ENCODE measurements at regions not wholly inside any gene's neighbourhood (a gene's known extent, or its start where the extent isn't known, plus 50 kb on each side); places are given as distances from the start of the nearest gene placed in this dataset.
A peak's percentile ranks its signal among the peaks of the same experiment; 100 is the strongest.

DNA sequence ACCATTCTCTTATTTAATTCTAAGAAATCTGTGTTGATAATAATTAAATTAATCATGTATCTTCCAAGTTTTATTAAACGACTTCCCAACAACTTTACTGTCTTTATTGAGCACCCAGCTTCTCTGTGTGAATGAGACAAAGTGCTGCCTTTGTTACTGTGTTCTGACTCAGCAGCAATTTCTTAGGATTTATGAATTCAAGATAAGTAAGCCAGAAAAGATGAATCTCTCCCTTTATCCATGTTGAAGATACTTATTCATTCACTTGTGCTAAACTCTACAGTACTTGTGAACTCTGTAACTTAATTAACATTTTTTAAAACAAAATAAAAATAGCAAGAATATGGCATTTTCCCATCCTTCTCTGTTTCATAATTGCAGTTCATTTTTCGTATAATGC is 1403.3 kb upstream of the DDX18 start:
- H3K27me3 Mint-ChIP-seq (ENCODE audit: insufficient read depth, unreplicated experiment) = no peaks in the 10 kb centered on the region
- H3K9me3 Mint-ChIP-seq (ENCODE audit: unreplicated experiment) = peaks cover 38% of the 10 kb centered on the region
- H3K27ac Mint-ChIP-seq (ENCODE audit: low read depth, unreplicated experiment) = no peak overlapping the region
- TF ChIP-seq, protein P1, sequence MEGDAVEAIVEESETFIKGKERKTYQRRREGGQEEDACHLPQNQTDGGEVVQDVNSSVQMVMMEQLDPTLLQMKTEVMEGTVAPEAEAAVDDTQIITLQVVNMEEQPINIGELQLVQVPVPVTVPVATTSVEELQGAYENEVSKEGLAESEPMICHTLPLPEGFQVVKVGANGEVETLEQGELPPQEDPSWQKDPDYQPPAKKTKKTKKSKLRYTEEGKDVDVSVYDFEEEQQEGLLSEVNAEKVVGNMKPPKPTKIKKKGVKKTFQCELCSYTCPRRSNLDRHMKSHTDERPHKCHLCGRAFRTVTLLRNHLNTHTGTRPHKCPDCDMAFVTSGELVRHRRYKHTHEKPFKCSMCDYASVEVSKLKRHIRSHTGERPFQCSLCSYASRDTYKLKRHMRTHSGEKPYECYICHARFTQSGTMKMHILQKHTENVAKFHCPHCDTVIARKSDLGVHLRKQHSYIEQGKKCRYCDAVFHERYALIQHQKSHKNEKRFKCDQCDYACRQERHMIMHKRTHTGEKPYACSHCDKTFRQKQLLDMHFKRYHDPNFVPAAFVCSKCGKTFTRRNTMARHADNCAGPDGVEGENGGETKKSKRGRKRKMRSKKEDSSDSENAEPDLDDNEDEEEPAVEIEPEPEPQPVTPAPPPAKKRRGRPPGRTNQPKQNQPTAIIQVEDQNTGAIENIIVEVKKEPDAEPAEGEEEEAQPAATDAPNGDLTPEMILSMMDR (IDR thresholded peaks at IDR 0.05; ENCODE audit: unreplicated experiment) = no peak
- no TSS peak for BruUV-seq (replicated peaks)
- POLR2A ChIA-PET = no interaction called here
- no peaks in the 10 kb centered on the region for H3K36me3 Mint-ChIP-seq (ENCODE audit: insufficient read depth, unreplicated experiment)
- intact Hi-C loops (cut with micrococcal nuclease) = no loop called here
- no peak for DNase-seq (ENCODE audit: unreplicated experiment)
- no peak overlapping the region for H3K4me3 Mint-ChIP-seq (ENCODE audit: unreplicated experiment)
- CTCF ChIA-PET = no interaction called here
- H3K4me1 Mint-ChIP-seq (ENCODE audit: insufficient read depth, unreplicated experiment) = peaks cover 5% of the 10 kb centered on the region

DNA sequence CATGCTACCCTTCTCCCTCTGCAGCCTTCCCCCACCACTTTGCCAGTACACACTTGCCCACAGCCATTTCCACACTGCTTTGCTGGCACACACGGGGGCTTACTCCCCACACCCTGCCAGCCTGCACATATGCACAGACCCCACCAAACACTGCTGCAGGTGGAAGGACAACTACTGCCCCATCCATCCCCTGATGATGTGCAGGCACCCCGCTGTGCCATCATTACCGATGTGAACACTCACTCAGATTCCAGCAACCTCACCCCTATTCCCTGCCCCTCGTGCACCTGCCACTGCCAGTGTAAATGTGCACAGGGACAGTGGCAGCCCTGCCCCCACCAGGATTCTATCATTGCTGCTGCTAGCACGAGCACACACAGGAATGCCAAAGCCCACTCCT is 1400.8 kb upstream of the DDX18 start:
- no peaks in the 10 kb centered on the region for H3K27me3 Mint-ChIP-seq (ENCODE audit: insufficient read depth, unreplicated experiment)

DNA sequence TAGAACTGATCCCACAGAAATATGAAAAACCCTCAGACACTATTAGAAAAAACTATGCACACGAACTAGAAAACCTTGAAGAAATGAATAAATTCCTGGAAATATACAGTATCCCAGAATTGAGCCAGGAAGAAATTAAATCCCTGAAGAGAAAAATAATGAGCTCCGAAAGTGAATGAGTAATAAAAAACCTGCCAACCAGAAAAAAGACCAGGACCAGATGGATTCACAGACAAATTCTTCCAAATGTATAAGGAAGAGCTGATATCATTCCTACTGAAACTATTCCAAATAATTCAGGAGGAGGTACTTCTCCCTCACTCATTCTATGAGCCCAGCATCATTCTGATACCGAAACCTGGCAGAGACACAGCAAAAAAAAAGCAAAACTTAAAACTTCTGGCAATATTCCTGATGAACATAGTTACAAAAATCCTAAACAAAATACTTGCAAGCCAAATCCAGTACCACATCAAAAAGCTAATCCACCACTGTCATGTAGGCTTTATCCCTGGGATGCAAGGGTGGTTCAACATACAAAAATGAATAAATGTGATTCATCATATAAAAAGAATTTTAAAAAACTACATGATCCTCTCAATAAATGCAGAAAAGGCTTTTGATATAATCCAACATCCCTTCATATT is 1397.6 kb upstream of the DDX18 start:
- CTCF ChIA-PET = no interaction called here
- intact Hi-C loops (cut with micrococcal nuclease) = no loop called here
- POLR2A ChIA-PET = no interaction called here
- Mint-ChIP-seq H3K27ac (ENCODE audit: low read depth, unreplicated experiment) (no peak overlapping the region), H3K9me3 (ENCODE audit: unreplicated experiment) (peaks cover 42% of the 10 kb centered on the region), H3K4me3 (ENCODE audit: unreplicated experiment) (no peak overlapping the region), H3K4me1 (ENCODE audit: insufficient read depth, unreplicated experiment) (peaks cover 5% of the 10 kb centered on the region), H3K36me3 (ENCODE audit: insufficient read depth, unreplicated experiment) (no peaks in the 10 kb centered on the region), H3K27me3 (ENCODE audit: insufficient read depth, unreplicated experiment) (no peaks in the 10 kb centered on the region)
- BruUV-seq (replicated peaks) = no TSS peak
- no peak for DNase-seq (ENCODE audit: unreplicated experiment)
- TF ChIP-seq, protein P1 (IDR thresholded peaks at IDR 0.05; ENCODE audit: unreplicated experiment) = no peak

More for the DNA sequence above, 1400.8 kb upstream of the DDX18 start:
- CTCF ChIA-PET = interaction anchor here (0.6 kb wide), 1 partner anchor 614 kb away, joined by 3 read pairs; no protein-coding TSS in a partner anchor
- Mint-ChIP-seq H3K4me3 (ENCODE audit: unreplicated experiment) (no peak overlapping the region), H3K4me1 (ENCODE audit: insufficient read depth, unreplicated experiment) (peaks cover 5% of the 10 kb centered on the region), H3K27ac (ENCODE audit: low read depth, unreplicated experiment) (no peak overlapping the region), H3K9me3 (ENCODE audit: unreplicated experiment) (peaks cover 36% of the 10 kb centered on the region), H3K36me3 (ENCODE audit: insufficient read depth, unreplicated experiment) (no peaks in the 10 kb centered on the region)
- intact Hi-C loops (cut with micrococcal nuclease) = no loop called here
- TF ChIP-seq, protein P1 (IDR thresholded peaks at IDR 0.05; ENCODE audit: unreplicated experiment) = no peak
- BruUV-seq (replicated peaks) = no TSS peak
- POLR2A ChIA-PET = no interaction called here
- DNase-seq (ENCODE audit: unreplicated experiment) = no peak

DNA sequence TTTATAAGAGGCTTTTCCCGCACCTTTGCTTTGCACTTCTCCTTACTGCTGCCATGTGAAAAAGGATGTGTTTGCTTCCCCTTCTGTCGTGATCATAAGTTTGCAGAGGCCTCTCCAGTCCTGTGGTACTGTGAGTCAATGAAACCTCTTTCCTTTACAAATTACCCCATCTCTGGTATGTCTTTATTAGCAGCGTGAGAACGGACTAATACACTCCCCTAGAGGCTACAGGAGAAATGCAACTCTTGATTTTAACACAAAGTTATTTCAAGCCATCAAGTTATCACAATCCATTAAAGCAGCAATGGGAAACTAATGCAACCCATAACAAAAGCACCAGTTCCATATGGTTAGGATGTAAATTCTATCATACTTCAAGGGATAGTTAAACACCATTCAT is 1378.8 kb upstream of the DDX18 start:
- Mint-ChIP-seq H3K36me3 (ENCODE audit: insufficient read depth, unreplicated experiment) (no peaks in the 10 kb centered on the region), H3K4me1 (ENCODE audit: insufficient read depth, unreplicated experiment) (no peaks in the 10 kb centered on the region), H3K9me3 (ENCODE audit: unreplicated experiment) (peaks cover 36% of the 10 kb centered on the region), H3K4me3 (ENCODE audit: unreplicated experiment) (no peak overlapping the region), H3K27ac (ENCODE audit: low read depth, unreplicated experiment) (no peak overlapping the region), H3K27me3 (ENCODE audit: insufficient read depth, unreplicated experiment) (no peaks in the 10 kb centered on the region)
- CTCF ChIA-PET = interaction anchor here (0.7 to 0.8 kb wide), 3 partner anchors 35 to 391 kb away, joined by 3 read pairs; no protein-coding TSS in a partner anchor
- DNase-seq (ENCODE audit: unreplicated experiment) = no peak
- POLR2A ChIA-PET = no interaction called here
- BruUV-seq (replicated peaks) = no TSS peak
- intact Hi-C loops (cut with micrococcal nuclease) = no loop called here
- TF ChIP-seq, protein P1 (IDR thresholded peaks at IDR 0.05; ENCODE audit: unreplicated experiment) = peak; percentile 12

Data from MCF 10A (cell line).